ENCODE measurements at regions not wholly inside any gene's neighbourhood (a gene's known extent, or its start where the extent isn't known, plus 50 kb on each side); places are given as distances from the start of the nearest gene placed in this dataset.
"Not testable (repeated sequence)": the region's sequence is repeated elsewhere in the genome, so short reads cannot be mapped to it uniquely, and the experiment has no call there.

- DNase-seq, result no peak
Measured at GRCh38 chr6:935582-935981, 242.6 kb upstream of the EXOC2 start.

GRCh38 chr6:934686-935085, 241.7 kb upstream of the EXOC2 start:
- no peak for DNase-seq

- DNase-seq, result not testable (repeated sequence)
Measured at GRCh38 chr6:931919-932318, 239.0 kb upstream of the EXOC2 start.

- DNase-seq, result no peak
Measured at GRCh38 chr6:927157-927556, 234.2 kb upstream of the EXOC2 start.

- DNase-seq, result no peak
Measured at GRCh38 chr6:925656-926213, 232.8 kb upstream of the EXOC2 start.

GRCh38 chr6:924661-925060, 231.7 kb upstream of the EXOC2 start:
- DNase-seq, result no peak

- no peak for DNase-seq
Measured at GRCh38 chr6:921400-921799, 228.5 kb upstream of the EXOC2 start.

GRCh38 chr6:920512-920911, 227.6 kb upstream of the EXOC2 start:
- DNase-seq, result no peak

- DNase-seq, result no peak
Measured at GRCh38 chr6:919500-919899, 226.6 kb upstream of the EXOC2 start.

- DNase-seq, result no peak
Measured at GRCh38 chr6:917939-918338, 225.0 kb upstream of the EXOC2 start.

GRCh38 chr6:917296-917695, 224.4 kb upstream of the EXOC2 start:
- DNase-seq, result no peak

- DNase-seq, result no peak
Measured at GRCh38 chr6:916131-916530, 223.2 kb upstream of the EXOC2 start.

- peak; percentile 47 for DNase-seq
Measured at GRCh38 chr6:912871-913835, 220.2 kb upstream of the EXOC2 start.

GRCh38 chr6:907928-908327, 215.0 kb upstream of the EXOC2 start:
- no peak for DNase-seq

- peak; percentile 85 for DNase-seq
Measured at GRCh38 chr6:906920-907319, 214.0 kb upstream of the EXOC2 start.

- no peak for DNase-seq
Measured at GRCh38 chr6:905556-905955, 212.6 kb upstream of the EXOC2 start.

- DNase-seq, result no peak
Measured at GRCh38 chr6:904994-905393, 212.1 kb upstream of the EXOC2 start.

- DNase-seq, result peak; percentile 80
Measured at GRCh38 chr6:903761-904160, 210.8 kb upstream of the EXOC2 start.

- DNase-seq, result peak; percentile 63
Measured at GRCh38 chr6:901696-902460, 208.9 kb upstream of the EXOC2 start.

- no peak for DNase-seq
Measured at GRCh38 chr6:900716-901605, 208.0 kb upstream of the EXOC2 start.

GRCh38 chr6:897528-898207, 204.7 kb upstream of the EXOC2 start:
- DNase-seq, result no peak

- DNase-seq, result no peak
Measured at GRCh38 chr6:894274-894673, 201.3 kb upstream of the EXOC2 start.

All from fibroblast of skin of abdomen (primary cell).